ENCODE measurements at regions not wholly inside any gene's neighbourhood (a gene's known extent, or its start where the extent isn't known, plus 50 kb on each side); places are given as distances from the start of the nearest gene placed in this dataset.

- TF ChIP-seq, protein P1, sequence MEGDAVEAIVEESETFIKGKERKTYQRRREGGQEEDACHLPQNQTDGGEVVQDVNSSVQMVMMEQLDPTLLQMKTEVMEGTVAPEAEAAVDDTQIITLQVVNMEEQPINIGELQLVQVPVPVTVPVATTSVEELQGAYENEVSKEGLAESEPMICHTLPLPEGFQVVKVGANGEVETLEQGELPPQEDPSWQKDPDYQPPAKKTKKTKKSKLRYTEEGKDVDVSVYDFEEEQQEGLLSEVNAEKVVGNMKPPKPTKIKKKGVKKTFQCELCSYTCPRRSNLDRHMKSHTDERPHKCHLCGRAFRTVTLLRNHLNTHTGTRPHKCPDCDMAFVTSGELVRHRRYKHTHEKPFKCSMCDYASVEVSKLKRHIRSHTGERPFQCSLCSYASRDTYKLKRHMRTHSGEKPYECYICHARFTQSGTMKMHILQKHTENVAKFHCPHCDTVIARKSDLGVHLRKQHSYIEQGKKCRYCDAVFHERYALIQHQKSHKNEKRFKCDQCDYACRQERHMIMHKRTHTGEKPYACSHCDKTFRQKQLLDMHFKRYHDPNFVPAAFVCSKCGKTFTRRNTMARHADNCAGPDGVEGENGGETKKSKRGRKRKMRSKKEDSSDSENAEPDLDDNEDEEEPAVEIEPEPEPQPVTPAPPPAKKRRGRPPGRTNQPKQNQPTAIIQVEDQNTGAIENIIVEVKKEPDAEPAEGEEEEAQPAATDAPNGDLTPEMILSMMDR (IDR thresholded peaks at IDR 0.05 in 2 of 3, conservative IDR thresholded peaks at IDR 0.05 in 1 of 3; ENCODE audit: control insufficient read depth in 2 of 3, extremely low read depth in 1 of 3, insufficient read depth in 1 of 3, low read depth in 3 of 3, low read length in 3 of 3): no peak
- TF ChIP-seq EP300 (IDR thresholded peaks at IDR 0.05; ENCODE audit: borderline replicate concordance in 1 of 2, control insufficient read depth in 1 of 2, low read depth in 2 of 2, low read length in 2 of 2): no peak
These were observed 445.2 kb downstream of the GPAT3 start for GRCh38 chr4:83981156-83981555.
